GM12878 (cell line): ENCODE measurements at regions not wholly inside any gene's neighbourhood (a gene's known extent, or its start where the extent isn't known, plus 50 kb on each side); places are given as distances from the start of the nearest gene placed in this dataset.

ENCODE experiments used
- ATAC-seq: fragments of 200-7000 bp; cut with Tn5 transposase; 3 replicates; pipeline ENCODE4 v1.9.1; 2020; ENCODE audit warnings: mild to moderate bottlenecking, moderate library complexity
- BruUV-seq: library from RNA; stranded (reverse); fragments of 400-500 nt; replicated peaks from 2 replicates; lab custom pipeline; 2021; lab: Mats Ljungman, UMichigan
- CTCF ChIA-PET: fragments of 300-600 bp; sonication (Branson Sonifier 250); formaldehyde crosslinking; extraction: SDS; loops from one replicate; lab custom pipeline; 2021; ENCODE audit warnings: inconsistent platforms; lab: Yijun Ruan, JAX
- POLR2A ChIA-PET: fragments of 350-600 bp; formaldehyde crosslinking; extraction: SDS; loops from one replicate; lab custom pipeline; 2021; ENCODE audit warnings: inconsistent platforms; lab: Charles Lee
- RAD21 ChIA-PET: fragments of 300-600 bp; sonication (Branson Sonifier 250); formaldehyde crosslinking; loops from one replicate; lab custom pipeline; 2023; ENCODE audit warnings: antibody characterized with exemption; ENCODE audit not compliant: unreplicated experiment; lab: Charles Lee
- SMC1A ChIA-PET: fragments of 300-600 bp; sonication (Branson Sonifier 250); formaldehyde crosslinking; loops from one replicate; lab custom pipeline; 2023; ENCODE audit not compliant: unreplicated experiment, uncharacterized antibody; lab: Charles Lee
- DNase-seq: peaks from one replicate; pipeline ENCODE4 v3.0.0-alpha.2; 2011; ENCODE audit warnings: low read depth, low spot score
- FAIRE-seq: peaks from 3 replicates; lab custom pipeline; 2011; peaks lifted over from hg19 to GRCh38; lab: Jason Lieb, UNC
- H2AFZ ChIP-seq: 2 replicates; pipeline ENCODE4 v1.6.0; 2011; ENCODE audit warnings: low read depth, low read length, control low read depth; ENCODE audit not compliant: control insufficient read depth
- H3K27ac ChIP-seq: 2 replicates; pipeline ENCODE4 v1.5.1; 2011; ENCODE audit warnings: control low read depth; ENCODE audit not compliant: control insufficient read depth, insufficient read depth
- H3K27me3 ChIP-seq, 2 experiments: replicated peaks in 1 of 2; 2 replicates each; pipeline versions ENCODE4 v1.6.0 to v1.6.1; 2011; ENCODE audit warnings: low read length in 1 of 2; ENCODE audit not compliant: control insufficient read depth in 2 of 2, insufficient read depth in 2 of 2
- H3K36me3 ChIP-seq, 2 experiments: 2 replicates each; pipeline ENCODE4 v1.5.1; 2011; ENCODE audit warnings: low read length in 1 of 2; ENCODE audit not compliant: control insufficient read depth in 2 of 2, insufficient read depth in 2 of 2
- H3K4me1 ChIP-seq: 2 replicates; pipeline ENCODE4 v1.6.1; 2011; ENCODE audit warnings: mild to moderate bottlenecking, low read length, moderate library complexity, mixed read lengths; ENCODE audit not compliant: control insufficient read depth, insufficient read depth
- H3K4me2 ChIP-seq: 2 replicates; pipeline ENCODE4 v1.6.0; 2011; ENCODE audit warnings: control low read depth; ENCODE audit not compliant: control insufficient read depth, insufficient read depth
- H3K4me3 ChIP-seq: fragments of 200-600 bp; sonication (generic); 2 replicates; pipeline ENCODE4 v1.5.1; 2016
- H3K79me2 ChIP-seq: 2 replicates; pipeline ENCODE4 v1.6.0; 2011; ENCODE audit warnings: low read length; ENCODE audit not compliant: control insufficient read depth, insufficient read depth
- H3K9ac ChIP-seq: 2 replicates; pipeline ENCODE4 v1.8.0; 2011; ENCODE audit warnings: low read length, control low read depth, mixed read lengths; ENCODE audit not compliant: control insufficient read depth, insufficient read depth
- H3K9me3 ChIP-seq: replicated peaks from 3 replicates; pipeline ENCODE4 v1.5.1; 2011; ENCODE audit warnings: mild to moderate bottlenecking, low read length; ENCODE audit not compliant: control insufficient read depth, insufficient read depth
- H4K20me1 ChIP-seq: 2 replicates; pipeline ENCODE4 v1.6.0; 2011; ENCODE audit not compliant: control insufficient read depth, insufficient read depth
- IKZF2 ChIP-seq, 2 experiments: fragments of 450-650 bp; IDR thresholded peaks; 2 replicates each; pipeline ENCODE4 v1.6.1; 2017; ENCODE audit warnings: mild to moderate bottlenecking in 2 of 2, moderate library complexity in 2 of 2
- JUNB ChIP-seq: IDR thresholded peaks from 2 replicates; pipeline ENCODE4 v1.6.1; 2016; ENCODE audit warnings: antibody characterized with exemption, mild to moderate bottlenecking
- POLR2AphosphoS5 ChIP-seq: IDR thresholded peaks from 2 replicates; pipeline ENCODE4 v1.6.1; 2011; ENCODE audit warnings: mild to moderate bottlenecking, low read length, inconsistent platforms
- RAD21 ChIP-seq: IDR thresholded peaks from 2 replicates; pipeline ENCODE4 v1.6.1; 2011; ENCODE audit warnings: mild to moderate bottlenecking, low read depth, low read length, moderate library complexity; ENCODE audit not compliant: insufficient read depth
- RCOR1 ChIP-seq: conservative IDR thresholded peaks from 2 replicates; pipeline ENCODE4 v1.6.1; 2012; ENCODE audit warnings: low read depth, low read length, improper control_type of control experiment
- SPI1 ChIP-seq: IDR thresholded peaks from 2 replicates; pipeline ENCODE4 v1.6.1; 2011; ENCODE audit warnings: low read depth, mild to moderate bottlenecking, low read length, moderate library complexity, borderline replicate concordance; ENCODE audit not compliant: insufficient read depth
- SRF ChIP-seq, 2 experiments: IDR thresholded peaks; 2 replicates each; pipeline ENCODE4 v1.6.1; 2011; ENCODE audit warnings: low read depth in 2 of 2, low read length in 2 of 2, mild to moderate bottlenecking in 1 of 2, moderate library complexity in 1 of 2
- ZZZ3 ChIP-seq: IDR thresholded peaks from 2 replicates; pipeline ENCODE4 v1.6.1; 2011; ENCODE audit warnings: low read depth; ENCODE audit not compliant: control insufficient read depth, insufficient read length
- WGBS: methylation state at CpG from one replicate; pipeline ENCODE4 v1.1.6; 2016; ENCODE audit warnings: low lambda C conversion rate; ENCODE audit not compliant: insufficient replicate concordance, insufficient coverage; ENCODE audit errors: missing lambda C conversion rate; 5-methylcytosine and 5-hydroxymethylcytosine counted together
- in situ Hi-C: fragments of 300-500 bp; cut with MboI; formaldehyde crosslinking; loops from 9 replicates; pipeline ENCODE4 v1.14.3; 2018; ENCODE audit warnings: mixed read lengths
- intact Hi-C: fragments of 100-400 bp; cut with micrococcal nuclease; formaldehyde crosslinking; loops from one replicate; pipeline ENCODE4 v1.14.2; 2022; ENCODE audit not compliant: unreplicated experiment
- TF ChIP-seq, protein P1 (sequence below): fragments of 450-650 bp; IDR thresholded peaks from 2 replicates; pipeline ENCODE4 v1.6.1; 2017; ENCODE audit warnings: mild to moderate bottlenecking
- TF ChIP-seq, protein P2 (sequence below): IDR thresholded peaks from 2 replicates; pipeline ENCODE4 v1.6.1; 2012; ENCODE audit warnings: low read depth, low read length, improper control_type of control experiment
- TF ChIP-seq, protein P3 (sequence below): fragments of 450-650 bp; IDR thresholded peaks from 2 replicates; pipeline ENCODE4 v1.6.1; 2016; ENCODE audit warnings: mild to moderate bottlenecking
- TF ChIP-seq, protein P4 (sequence below): fragments of 450-650 bp; IDR thresholded peaks from 2 replicates; pipeline ENCODE4 v1.6.1; 2017; ENCODE audit warnings: mild to moderate bottlenecking, low read depth, inconsistent platforms; ENCODE audit not compliant: poor library complexity, severe bottlenecking
- TF ChIP-seq, protein P5 (sequence below): IDR thresholded peaks from 2 replicates; pipeline ENCODE4 v1.6.1; 2011; ENCODE audit warnings: mild to moderate bottlenecking, low read depth, low read length, moderate library complexity; ENCODE audit not compliant: insufficient replicate concordance

DNA sequence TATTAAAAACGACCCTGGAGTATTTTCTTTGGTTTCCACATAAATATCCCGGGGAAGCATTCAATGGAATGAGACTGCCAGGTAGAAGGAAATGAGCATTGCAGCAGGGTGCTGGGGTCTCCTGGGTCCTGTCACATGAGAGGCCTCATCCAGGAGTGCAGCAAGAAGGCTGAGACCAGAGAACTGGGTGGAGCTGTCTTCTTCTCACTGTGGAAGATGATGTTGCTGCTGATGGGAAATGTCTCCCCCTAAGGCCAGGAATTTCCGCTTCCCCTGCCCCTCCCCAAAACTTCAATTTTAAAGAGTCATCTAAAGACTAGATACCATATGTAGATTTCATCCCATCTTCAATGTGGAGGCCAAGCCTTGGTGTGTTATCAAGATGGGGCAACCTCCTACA, 95.2 kb upstream of the SIX2 start:
- peaks cover 4% of the 10 kb centered on the region; the same call in 1 of the 2 replicates for H3K4me1 ChIP-seq
- intact Hi-C loops = no loop called here

More for the DNA sequence above, 95.2 kb upstream of the SIX2 start:
- H3K4me3 ChIP-seq = no peak overlapping the region
- no peak overlapping the region for H3K4me2 ChIP-seq
- H4K20me1 ChIP-seq = no peaks in the 10 kb centered on the region
- TF ChIP-seq IKZF2 (IDR thresholded peaks at IDR 0.05) (no peak), RCOR1 (no peak), JUNB (no peak), SRF (IDR thresholded peaks at IDR 0.05; ENCODE audit: low read depth in 2 of 2, low read length in 2 of 2) (no peak), RAD21 (no peak), SPI1 (no peak), ZZZ3 (no peak), POLR2AphosphoS5 (no peak)
- TF ChIP-seq, protein P1, sequence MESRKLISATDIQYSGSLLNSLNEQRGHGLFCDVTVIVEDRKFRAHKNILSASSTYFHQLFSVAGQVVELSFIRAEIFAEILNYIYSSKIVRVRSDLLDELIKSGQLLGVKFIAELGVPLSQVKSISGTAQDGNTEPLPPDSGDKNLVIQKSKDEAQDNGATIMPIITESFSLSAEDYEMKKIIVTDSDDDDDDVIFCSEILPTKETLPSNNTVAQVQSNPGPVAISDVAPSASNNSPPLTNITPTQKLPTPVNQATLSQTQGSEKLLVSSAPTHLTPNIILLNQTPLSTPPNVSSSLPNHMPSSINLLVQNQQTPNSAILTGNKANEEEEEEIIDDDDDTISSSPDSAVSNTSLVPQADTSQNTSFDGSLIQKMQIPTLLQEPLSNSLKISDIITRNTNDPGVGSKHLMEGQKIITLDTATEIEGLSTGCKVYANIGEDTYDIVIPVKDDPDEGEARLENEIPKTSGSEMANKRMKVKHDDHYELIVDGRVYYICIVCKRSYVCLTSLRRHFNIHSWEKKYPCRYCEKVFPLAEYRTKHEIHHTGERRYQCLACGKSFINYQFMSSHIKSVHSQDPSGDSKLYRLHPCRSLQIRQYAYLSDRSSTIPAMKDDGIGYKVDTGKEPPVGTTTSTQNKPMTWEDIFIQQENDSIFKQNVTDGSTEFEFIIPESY = no peak
- TF ChIP-seq, protein P2, sequence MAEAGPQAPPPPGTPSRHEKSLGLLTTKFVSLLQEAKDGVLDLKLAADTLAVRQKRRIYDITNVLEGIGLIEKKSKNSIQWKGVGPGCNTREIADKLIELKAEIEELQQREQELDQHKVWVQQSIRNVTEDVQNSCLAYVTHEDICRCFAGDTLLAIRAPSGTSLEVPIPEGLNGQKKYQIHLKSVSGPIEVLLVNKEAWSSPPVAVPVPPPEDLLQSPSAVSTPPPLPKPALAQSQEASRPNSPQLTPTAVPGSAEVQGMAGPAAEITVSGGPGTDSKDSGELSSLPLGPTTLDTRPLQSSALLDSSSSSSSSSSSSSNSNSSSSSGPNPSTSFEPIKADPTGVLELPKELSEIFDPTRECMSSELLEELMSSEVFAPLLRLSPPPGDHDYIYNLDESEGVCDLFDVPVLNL = no peak
- TF ChIP-seq, protein P3, sequence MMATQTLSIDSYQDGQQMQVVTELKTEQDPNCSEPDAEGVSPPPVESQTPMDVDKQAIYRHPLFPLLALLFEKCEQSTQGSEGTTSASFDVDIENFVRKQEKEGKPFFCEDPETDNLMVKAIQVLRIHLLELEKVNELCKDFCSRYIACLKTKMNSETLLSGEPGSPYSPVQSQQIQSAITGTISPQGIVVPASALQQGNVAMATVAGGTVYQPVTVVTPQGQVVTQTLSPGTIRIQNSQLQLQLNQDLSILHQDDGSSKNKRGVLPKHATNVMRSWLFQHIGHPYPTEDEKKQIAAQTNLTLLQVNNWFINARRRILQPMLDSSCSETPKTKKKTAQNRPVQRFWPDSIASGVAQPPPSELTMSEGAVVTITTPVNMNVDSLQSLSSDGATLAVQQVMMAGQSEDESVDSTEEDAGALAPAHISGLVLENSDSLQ = no peak
- TF ChIP-seq, protein P4, sequence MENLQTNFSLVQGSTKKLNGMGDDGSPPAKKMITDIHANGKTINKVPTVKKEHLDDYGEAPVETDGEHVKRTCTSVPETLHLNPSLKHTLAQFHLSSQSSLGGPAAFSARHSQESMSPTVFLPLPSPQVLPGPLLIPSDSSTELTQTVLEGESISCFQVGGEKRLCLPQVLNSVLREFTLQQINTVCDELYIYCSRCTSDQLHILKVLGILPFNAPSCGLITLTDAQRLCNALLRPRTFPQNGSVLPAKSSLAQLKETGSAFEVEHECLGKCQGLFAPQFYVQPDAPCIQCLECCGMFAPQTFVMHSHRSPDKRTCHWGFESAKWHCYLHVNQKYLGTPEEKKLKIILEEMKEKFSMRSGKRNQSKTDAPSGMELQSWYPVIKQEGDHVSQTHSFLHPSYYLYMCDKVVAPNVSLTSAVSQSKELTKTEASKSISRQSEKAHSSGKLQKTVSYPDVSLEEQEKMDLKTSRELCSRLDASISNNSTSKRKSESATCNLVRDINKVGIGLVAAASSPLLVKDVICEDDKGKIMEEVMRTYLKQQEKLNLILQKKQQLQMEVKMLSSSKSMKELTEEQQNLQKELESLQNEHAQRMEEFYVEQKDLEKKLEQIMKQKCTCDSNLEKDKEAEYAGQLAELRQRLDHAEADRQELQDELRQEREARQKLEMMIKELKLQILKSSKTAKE = no peak
- TF ChIP-seq, protein P5, sequence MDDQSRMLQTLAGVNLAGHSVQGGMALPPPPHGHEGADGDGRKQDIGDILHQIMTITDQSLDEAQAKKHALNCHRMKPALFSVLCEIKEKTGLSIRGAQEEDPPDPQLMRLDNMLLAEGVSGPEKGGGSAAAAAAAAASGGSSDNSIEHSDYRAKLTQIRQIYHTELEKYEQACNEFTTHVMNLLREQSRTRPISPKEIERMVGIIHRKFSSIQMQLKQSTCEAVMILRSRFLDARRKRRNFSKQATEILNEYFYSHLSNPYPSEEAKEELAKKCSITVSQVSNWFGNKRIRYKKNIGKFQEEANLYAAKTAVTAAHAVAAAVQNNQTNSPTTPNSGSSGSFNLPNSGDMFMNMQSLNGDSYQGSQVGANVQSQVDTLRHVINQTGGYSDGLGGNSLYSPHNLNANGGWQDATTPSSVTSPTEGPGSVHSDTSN = no peak
- DNase-seq (no peak), FAIRE-seq (no peak), ATAC-seq (no peak)
- POLR2A ChIA-PET = no interaction called here
- H3K9ac ChIP-seq = no peak overlapping the region
- RAD21 ChIA-PET = no interaction called here
- SMC1A ChIA-PET = interaction anchor here (1.0 kb wide), 1 partner anchor 10 kb away, joined by 3 read pairs; no protein-coding TSS in a partner anchor
- no peak overlapping the region for H2AFZ ChIP-seq
- H3K36me3 ChIP-seq = no peaks in the 10 kb centered on the region
- no TSS peak for BruUV-seq
- CTCF ChIA-PET = interaction anchor here (0.6 kb wide), 1 partner anchor 45 kb away, joined by 3 read pairs; no protein-coding TSS in a partner anchor
- no peaks in the 10 kb centered on the region for H3K9me3 ChIP-seq
- in situ Hi-C loops = no loop called here
- no peaks in the 10 kb centered on the region for H3K79me2 ChIP-seq
- WGBS = 44% methylated on average over 3 of the region's 3 CpGs
- H3K27ac ChIP-seq = no peak overlapping the region
- peaks cover 0 to 1% of the 10 kb centered on the region in 2 experiments; a peak in 1 of 4 replicates for H3K27me3 ChIP-seq
